ENCODE measurements at regions not wholly inside any gene's neighbourhood (a gene's known extent, or its start where the extent isn't known, plus 50 kb on each side); places are given as distances from the start of the nearest gene placed in this dataset.

DNA sequence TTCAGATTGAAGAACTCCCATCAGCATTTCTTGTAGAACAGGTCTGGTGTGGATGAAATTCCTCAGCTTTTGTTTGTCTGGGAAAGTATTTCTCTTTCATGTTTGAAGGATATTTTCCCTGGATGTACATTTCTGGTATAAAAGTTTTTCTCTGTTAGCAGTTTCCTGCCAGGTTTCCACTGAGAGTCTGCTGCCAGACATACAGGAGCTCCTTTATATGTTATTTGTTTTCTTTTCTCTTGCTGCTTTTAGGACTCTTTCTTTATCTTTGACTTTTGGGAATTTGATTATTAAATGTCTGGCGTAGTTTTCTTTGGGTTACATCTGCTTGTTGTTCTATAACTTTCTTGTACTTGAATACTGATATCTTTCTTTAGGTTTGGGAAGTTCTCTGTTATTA is 486.5 kb downstream of the ARAP2 start:
- TF ChIP-seq CTCF (IDR thresholded peaks at IDR 0.05; ENCODE audit: borderline replicate concordance, insufficient read depth, low read depth, low read length) = no peak
- no peak overlapping the region for H3K4me3 ChIP-seq (ENCODE audit: low read depth, low read length)

GRCh38 chr4:35760807-35761206 is 483.5 kb downstream of the ARAP2 start:
- H3K4me3 ChIP-seq (ENCODE audit: low read depth, low read length) = no peak overlapping the region
- no peak for TF ChIP-seq CTCF (IDR thresholded peaks at IDR 0.05; ENCODE audit: borderline replicate concordance, insufficient read depth, low read depth, low read length)

- no peak overlapping the region for H3K4me3 ChIP-seq (ENCODE audit: low read depth, low read length)
- TF ChIP-seq CTCF (IDR thresholded peaks at IDR 0.05; ENCODE audit: borderline replicate concordance, insufficient read depth, low read depth, low read length) = no peak
Measured at GRCh38 chr4:35771571-35771970, 472.7 kb downstream of the ARAP2 start.

- no peak for TF ChIP-seq CTCF (IDR thresholded peaks at IDR 0.05; ENCODE audit: borderline replicate concordance, insufficient read depth, low read depth, low read length)
- no peak overlapping the region for H3K4me3 ChIP-seq (ENCODE audit: low read depth, low read length)
Measured at GRCh38 chr4:35772291-35772690, 472.0 kb downstream of the ARAP2 start.

DNA sequence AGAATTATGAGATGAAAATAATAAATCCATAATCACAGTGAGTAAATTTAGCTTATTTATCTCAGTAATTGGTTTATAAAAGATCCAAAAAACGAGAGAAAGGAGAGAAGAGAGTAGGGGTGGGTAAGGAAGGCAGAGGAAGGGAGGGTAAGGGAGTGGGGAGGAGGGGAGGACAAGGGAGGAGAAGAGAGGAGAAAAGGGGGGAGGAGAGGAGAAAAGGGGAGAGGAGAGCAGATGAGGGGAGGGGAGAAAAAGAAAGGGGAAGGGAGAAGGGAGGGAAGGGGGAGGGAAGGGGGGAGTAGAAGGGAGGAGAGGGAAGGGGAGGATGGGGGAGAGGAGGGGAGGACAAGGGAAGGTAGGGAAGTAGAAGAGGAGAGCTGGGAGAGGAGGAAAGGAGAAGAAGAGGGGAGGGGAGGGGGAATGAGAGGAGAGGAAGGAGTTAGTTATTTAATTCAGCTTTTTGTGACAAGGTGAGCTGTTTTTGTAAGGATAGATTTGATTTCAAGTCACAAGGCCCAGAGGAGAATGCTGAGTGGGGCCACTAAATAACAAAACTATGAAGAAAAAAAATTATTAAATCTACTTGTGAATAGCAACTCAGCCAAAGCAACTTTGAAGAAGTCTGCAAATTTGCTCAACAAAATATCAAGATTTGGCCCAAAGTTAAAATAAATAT is 454.3 kb downstream of the ARAP2 start:
- no peak for TF ChIP-seq CTCF (IDR thresholded peaks at IDR 0.05; ENCODE audit: borderline replicate concordance, insufficient read depth, low read depth, low read length)
- H3K4me3 ChIP-seq (ENCODE audit: low read depth, low read length) = no peak overlapping the region

DNA sequence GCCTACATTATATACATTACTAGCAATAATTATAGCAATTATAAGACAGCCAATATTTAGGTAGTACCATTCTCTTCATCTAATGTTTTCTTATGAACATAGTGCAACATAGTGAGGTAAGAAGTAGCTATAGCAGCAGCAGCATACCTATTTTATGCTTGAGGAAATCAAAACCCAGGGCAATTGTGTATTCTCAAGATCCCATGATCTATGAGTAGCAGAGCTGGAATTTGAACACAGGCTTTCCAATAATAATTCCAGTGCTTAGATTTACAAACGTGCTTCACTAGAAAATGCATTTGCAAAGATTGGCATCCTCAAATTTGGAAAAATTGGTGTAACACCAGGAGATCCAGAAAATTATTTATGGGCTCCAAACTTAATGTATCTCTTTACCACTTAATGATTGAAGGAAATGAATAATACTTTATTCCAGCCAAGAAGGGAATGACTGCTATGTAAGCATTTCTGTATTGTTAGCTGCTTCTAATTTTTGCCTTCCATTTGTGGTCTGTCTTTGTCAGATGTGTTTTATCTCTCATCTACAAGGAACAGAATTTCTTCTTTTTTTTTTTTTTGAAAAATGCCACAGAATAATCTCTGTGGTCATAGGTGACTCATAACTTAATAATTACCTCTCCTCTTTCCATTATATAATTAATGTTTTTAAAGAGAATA is 451.1 kb downstream of the ARAP2 start:
- TF ChIP-seq CTCF (IDR thresholded peaks at IDR 0.05; ENCODE audit: borderline replicate concordance, insufficient read depth, low read depth, low read length) = no peak
- no peak overlapping the region for H3K4me3 ChIP-seq (ENCODE audit: low read depth, low read length)

DNA sequence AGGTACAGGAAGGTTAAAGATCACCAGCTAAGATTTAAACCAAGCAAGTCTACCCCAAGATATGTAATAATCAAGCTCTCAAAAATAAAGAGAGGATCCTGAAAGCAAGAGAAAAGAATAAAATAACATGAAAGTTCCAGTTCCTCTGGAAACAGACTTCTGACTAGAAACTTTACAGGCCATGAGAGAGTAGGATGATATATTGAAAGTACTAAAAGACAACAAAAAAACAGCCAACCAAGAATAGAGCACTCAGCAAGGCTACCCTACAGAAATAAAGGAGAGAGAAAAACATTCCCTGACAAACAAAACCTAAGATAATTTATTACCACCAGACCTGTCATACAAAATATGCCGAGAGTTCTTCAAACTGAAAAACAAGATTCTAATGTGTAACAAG is 450.5 kb downstream of the ARAP2 start:
- no peak for TF ChIP-seq CTCF (IDR thresholded peaks at IDR 0.05; ENCODE audit: borderline replicate concordance, insufficient read depth, low read depth, low read length)

More for the DNA sequence above, 450.5 kb downstream of the ARAP2 start:
- H3K4me3 ChIP-seq (ENCODE audit: low read depth, low read length) = no peak overlapping the region

Measured in GM12875 (cell line).